ENCODE measurements at regions not wholly inside any gene's neighbourhood (a gene's known extent, or its start where the extent isn't known, plus 50 kb on each side); places are given as distances from the start of the nearest gene placed in this dataset.

- WGBS (ENCODE audit: insufficient coverage, low coverage, low lambda C conversion rate, missing lambda C conversion rate) = 65% methylated on average over 2 of the region's 2 CpGs
- intact Hi-C loops (cut with DNase I) = no loop called here
- H3K27me3 ChIP-seq = no peaks in the 10 kb centered on the region
- H3K4me3 ChIP-seq = no peak overlapping the region
- no peak for ATAC-seq
- no peaks in the 10 kb centered on the region for H3K9me3 ChIP-seq
- DNase-seq = no peak
- TF ChIP-seq CTCF (IDR thresholded peaks at IDR 0.05) (no peak), POLR2A (IDR thresholded peaks at IDR 0.05) (no peak)
- no peaks in the 10 kb centered on the region for H3K36me3 ChIP-seq
- no peaks in the 10 kb centered on the region for H3K4me1 ChIP-seq
- H3K27ac ChIP-seq = no peak overlapping the region
These were observed 55.2 kb upstream of the UBE3A start for GRCh38 chr15:25493823-25494526.

- Histone ChIP-seq H3K4me3 (no peak overlapping the region), H3K4me1 (no peaks in the 10 kb centered on the region), H3K36me3 (no peaks in the 10 kb centered on the region), H3K27ac (no peak overlapping the region), H3K27me3 (no peaks in the 10 kb centered on the region), H3K9me3 (no peaks in the 10 kb centered on the region)
- ATAC-seq = no peak
- DNase-seq = no peak
- intact Hi-C loops (cut with DNase I) = no loop called here
- TF ChIP-seq CTCF (IDR thresholded peaks at IDR 0.05) = no peak
- TF ChIP-seq POLR2A (IDR thresholded peaks at IDR 0.05) = no peak
These were observed 53.5 kb upstream of the UBE3A start for GRCh38 chr15:25492315-25492714.

Small RNA genes in the stretch of these regions (small RNA-seq; reads per million reads assigned to genes)
- 0 reads per million in 2 experiments for gene AC023449.1

Measured in right lobe of liver (tissue), 6 donors.